ENCODE measurements at regions not wholly inside any gene's neighbourhood (a gene's known extent, or its start where the extent isn't known, plus 50 kb on each side); places are given as distances from the start of the nearest gene placed in this dataset.

- H3K27me3 ChIP-seq, result no peaks in the 10 kb centered on the region
- intact Hi-C loops (cut with DNase I), result no loop called here
- no peaks in the 10 kb centered on the region for H3K4me1 ChIP-seq
- 75 to 92% methylated on average over 2 of the region's 2 CpGs for WGBS, 2 donors
- H3K9me3 ChIP-seq, result peaks cover 0 to 3% (median 0%) of the 10 kb centered on the region in 4 donors
- no peak overlapping the region for H3K4me3 ChIP-seq
- no peaks in the 10 kb centered on the region for H3K36me3 ChIP-seq
- no peak for DNase-seq
- no peak overlapping the region for H3K27ac ChIP-seq
- TF ChIP-seq POLR2A (IDR thresholded peaks at IDR 0.05), result no peak
Observed at GRCh38 chr16:63497408-63497807, 1461.2 kb upstream of the CDH8 start.

GRCh38 chr16:63496282-63496681, 1460.0 kb upstream of the CDH8 start:
- intact Hi-C loops (cut with DNase I), result no loop called here
- H3K27ac ChIP-seq, result no peak overlapping the region
- TF ChIP-seq CTCF (IDR thresholded peaks at IDR 0.05), result no peak
- TF ChIP-seq EP300 (IDR thresholded peaks at IDR 0.05), result no peak
- TF ChIP-seq POLR2AphosphoS5 (IDR thresholded peaks at IDR 0.05), result no peak
- TF ChIP-seq POLR2A (IDR thresholded peaks at IDR 0.05), result no peak
- no peak overlapping the region for H3K4me3 ChIP-seq
- no peaks in the 10 kb centered on the region for H3K4me1 ChIP-seq
- WGBS, 2 donors, result 23 to 51% methylated on average over 1 of the region's 1 CpG
- peaks cover 0 to 3% (median 0%) of the 10 kb centered on the region in 4 donors for H3K9me3 ChIP-seq
- no peaks in the 10 kb centered on the region for H3K27me3 ChIP-seq
- no peak for DNase-seq
- no peaks in the 10 kb centered on the region for H3K36me3 ChIP-seq

- Histone ChIP-seq H3K9me3 (no peaks in the 10 kb centered on the region), H3K36me3 (no peaks in the 10 kb centered on the region), H3K4me1 (no peaks in the 10 kb centered on the region), H3K27ac (no peak overlapping the region), H3K27me3 (no peaks in the 10 kb centered on the region), H3K4me3 (no peak overlapping the region)
- TF ChIP-seq POLR2A (IDR thresholded peaks at IDR 0.05) (no peak), EP300 (IDR thresholded peaks at IDR 0.05) (no peak), POLR2AphosphoS5 (IDR thresholded peaks at IDR 0.05) (no peak), CTCF (IDR thresholded peaks at IDR 0.05) (no peak)
- DNase-seq, result no peak
- intact Hi-C loops (cut with DNase I), result no loop called here
Observed at GRCh38 chr16:63488955-63489354, 1452.7 kb upstream of the CDH8 start.

GRCh38 chr16:63481060-63481459, 1444.8 kb upstream of the CDH8 start:
- no peaks in the 10 kb centered on the region for H3K36me3 ChIP-seq
- H3K4me1 ChIP-seq, result no peaks in the 10 kb centered on the region
- no peak for DNase-seq
- TF ChIP-seq POLR2AphosphoS5 (IDR thresholded peaks at IDR 0.05) (no peak), EP300 (IDR thresholded peaks at IDR 0.05) (no peak), CTCF (IDR thresholded peaks at IDR 0.05) (no peak), POLR2A (IDR thresholded peaks at IDR 0.05) (no peak)
- no peaks in the 10 kb centered on the region for H3K9me3 ChIP-seq
- intact Hi-C loops (cut with DNase I), result no loop called here
- H3K27ac ChIP-seq, result no peak overlapping the region
- no peak overlapping the region for H3K4me3 ChIP-seq
- H3K27me3 ChIP-seq, result no peaks in the 10 kb centered on the region

GRCh38 chr16:63473725-63474124, 1437.5 kb upstream of the CDH8 start:
- no peak overlapping the region for H3K27ac ChIP-seq
- no peaks in the 10 kb centered on the region for H3K27me3 ChIP-seq
- H3K4me3 ChIP-seq, result no peak overlapping the region
- TF ChIP-seq POLR2A (IDR thresholded peaks at IDR 0.05), result no peak
- TF ChIP-seq POLR2AphosphoS5 (IDR thresholded peaks at IDR 0.05), result no peak
- no peak for TF ChIP-seq CTCF (IDR thresholded peaks at IDR 0.05)
- no peak for TF ChIP-seq EP300 (IDR thresholded peaks at IDR 0.05)
- no peaks in the 10 kb centered on the region for H3K4me1 ChIP-seq
- intact Hi-C loops (cut with DNase I), result no loop called here
- DNase-seq, result no peak
- no peaks in the 10 kb centered on the region for H3K9me3 ChIP-seq
- no peaks in the 10 kb centered on the region for H3K36me3 ChIP-seq
